Loucy (cell line): ENCODE measurements at regions not wholly inside any gene's neighbourhood (a gene's known extent, or its start where the extent isn't known, plus 50 kb on each side); places are given as distances from the start of the nearest gene placed in this dataset.

Experiments used
- H2AFZ ChIP-seq: fragments of 200-600 bp; sonication (generic); 2 replicates; pipeline ENCODE4 v1.6.0; 2016; ENCODE audit warnings: antibody characterized with exemption, mild to moderate bottlenecking, low read length, moderate library complexity
- H3F3A ChIP-seq: fragments of 200-600 bp; 2 replicates; pipeline ENCODE4 v1.6.0; 2016; ENCODE audit warnings: antibody characterized with exemption, low read depth, mild to moderate bottlenecking
- H3K27me3 ChIP-seq: fragments of 200-600 bp; sonication (generic); 2 replicates; pipeline ENCODE4 v1.6.1; 2014; ENCODE audit warnings: low read length, mild to moderate bottlenecking; ENCODE audit not compliant: insufficient read depth, poor library complexity, severe bottlenecking
- H3K36me3 ChIP-seq: fragments of 200-600 bp; sonication (generic); 2 replicates; pipeline ENCODE4 v1.6.1; 2016; ENCODE audit warnings: low read length; ENCODE audit not compliant: insufficient read depth
- H3K4me1 ChIP-seq: fragments of 200-600 bp; sonication (generic); 2 replicates; pipeline ENCODE4 v1.5.1; 2014; ENCODE audit warnings: low read length, mild to moderate bottlenecking; ENCODE audit not compliant: insufficient read depth, poor library complexity, severe bottlenecking
- H3K4me2 ChIP-seq: fragments of 200-600 bp; sonication (generic); 2 replicates; pipeline ENCODE4 v1.6.0; 2014; ENCODE audit warnings: antibody characterized with exemption, low read length, low read depth, mild to moderate bottlenecking; ENCODE audit not compliant: poor library complexity, severe bottlenecking
- H3K4me3 ChIP-seq: fragments of 200-600 bp; sonication (generic); 2 replicates; pipeline ENCODE4 v1.5.1; 2014; ENCODE audit warnings: low read length, mild to moderate bottlenecking, mixed read lengths; ENCODE audit not compliant: poor library complexity, severe bottlenecking
- H3K79me2 ChIP-seq: fragments of 200-600 bp; sonication (generic); 2 replicates; pipeline ENCODE4 v1.6.1; 2014; ENCODE audit warnings: low read length; ENCODE audit not compliant: insufficient read depth
- H3K9ac ChIP-seq: fragments of 200-600 bp; sonication (generic); 2 replicates; pipeline ENCODE4 v1.6.0; 2014; ENCODE audit warnings: mild to moderate bottlenecking, low read depth, low read length, moderate library complexity; ENCODE audit not compliant: poor library complexity, severe bottlenecking
- H3K9me2 ChIP-seq: fragments of 200-600 bp; sonication (generic); replicated peaks from 2 replicates; pipeline ENCODE4 v1.6.1; 2016; ENCODE audit warnings: low read depth, low read length, mixed read lengths
- H3K9me3 ChIP-seq: fragments of 200-600 bp; sonication (generic); 2 replicates; pipeline ENCODE4 v1.6.1; 2014; ENCODE audit warnings: mild to moderate bottlenecking, antibody characterized with exemption, low read length, low read depth; ENCODE audit not compliant: insufficient read depth
- H4K20me1 ChIP-seq: fragments of 200-600 bp; sonication (generic); 2 replicates; pipeline ENCODE4 v1.6.0; 2014; ENCODE audit warnings: antibody characterized with exemption, low read length, mild to moderate bottlenecking; ENCODE audit not compliant: insufficient read depth, poor library complexity, severe bottlenecking
- EZH2phosphoT487 ChIP-seq: fragments of 200-600 bp; IDR thresholded peaks from 2 replicates; pipeline ENCODE4 v1.6.1; 2018; ENCODE audit warnings: antibody characterized with exemption, mild to moderate bottlenecking, moderate library complexity, borderline replicate concordance
- TF ChIP-seq, protein P1 (sequence below): fragments of 200-600 bp; sonication (generic); conservative IDR thresholded peaks from 2 replicates; pipeline ENCODE4 v1.5.1; 2014; ENCODE audit warnings: mild to moderate bottlenecking, antibody characterized with exemption, low read length

- Histone ChIP-seq H3K9me2 (no peaks in the 10 kb centered on the region), H3K4me1 (no peaks in the 10 kb centered on the region), H3K27me3 (no peaks in the 10 kb centered on the region), H3K79me2 (no peaks in the 10 kb centered on the region), H3F3A (no peaks in the 10 kb centered on the region), H3K9ac (no peak overlapping the region), H3K36me3 (no peaks in the 10 kb centered on the region), H3K4me3 (no peak overlapping the region), H2AFZ (no peak overlapping the region), H4K20me1 (no peaks in the 10 kb centered on the region), H3K9me3 (no peaks in the 10 kb centered on the region), H3K4me2 (no peak overlapping the region)
- no peak for TF ChIP-seq EZH2phosphoT487
- TF ChIP-seq, protein P1, sequence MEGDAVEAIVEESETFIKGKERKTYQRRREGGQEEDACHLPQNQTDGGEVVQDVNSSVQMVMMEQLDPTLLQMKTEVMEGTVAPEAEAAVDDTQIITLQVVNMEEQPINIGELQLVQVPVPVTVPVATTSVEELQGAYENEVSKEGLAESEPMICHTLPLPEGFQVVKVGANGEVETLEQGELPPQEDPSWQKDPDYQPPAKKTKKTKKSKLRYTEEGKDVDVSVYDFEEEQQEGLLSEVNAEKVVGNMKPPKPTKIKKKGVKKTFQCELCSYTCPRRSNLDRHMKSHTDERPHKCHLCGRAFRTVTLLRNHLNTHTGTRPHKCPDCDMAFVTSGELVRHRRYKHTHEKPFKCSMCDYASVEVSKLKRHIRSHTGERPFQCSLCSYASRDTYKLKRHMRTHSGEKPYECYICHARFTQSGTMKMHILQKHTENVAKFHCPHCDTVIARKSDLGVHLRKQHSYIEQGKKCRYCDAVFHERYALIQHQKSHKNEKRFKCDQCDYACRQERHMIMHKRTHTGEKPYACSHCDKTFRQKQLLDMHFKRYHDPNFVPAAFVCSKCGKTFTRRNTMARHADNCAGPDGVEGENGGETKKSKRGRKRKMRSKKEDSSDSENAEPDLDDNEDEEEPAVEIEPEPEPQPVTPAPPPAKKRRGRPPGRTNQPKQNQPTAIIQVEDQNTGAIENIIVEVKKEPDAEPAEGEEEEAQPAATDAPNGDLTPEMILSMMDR, result no peak
These were observed 61.3 kb upstream of the UGT8 start for GRCh38 chr4:114537352-114537751.

GRCh38 chr4:114538012-114538617 lies 60.5 kb upstream of the UGT8 start:
- TF ChIP-seq, protein P1, result no peak
- TF ChIP-seq EZH2phosphoT487, result no peak
- H4K20me1 ChIP-seq, result no peaks in the 10 kb centered on the region
- H3K36me3 ChIP-seq, result no peaks in the 10 kb centered on the region

GRCh38 chr4:114539985-114540384 lies 58.6 kb upstream of the UGT8 start:
- H3K27me3 ChIP-seq, result no peaks in the 10 kb centered on the region
- H4K20me1 ChIP-seq, result no peaks in the 10 kb centered on the region
- H2AFZ ChIP-seq, result no peak overlapping the region
- no peak overlapping the region for H3K9ac ChIP-seq
- H3K4me3 ChIP-seq, result no peak overlapping the region
- H3K79me2 ChIP-seq, result no peaks in the 10 kb centered on the region
- H3K9me3 ChIP-seq, result no peaks in the 10 kb centered on the region
- H3K4me1 ChIP-seq, result no peaks in the 10 kb centered on the region
- H3K9me2 ChIP-seq, result no peaks in the 10 kb centered on the region
- no peaks in the 10 kb centered on the region for H3K36me3 ChIP-seq
- TF ChIP-seq EZH2phosphoT487, result no peak
- TF ChIP-seq, protein P1, result no peak
- H3K4me2 ChIP-seq, result no peak overlapping the region
- H3F3A ChIP-seq, result no peaks in the 10 kb centered on the region

More at GRCh38 chr4:114538012-114538617, 60.5 kb upstream of the UGT8 start:
- Histone ChIP-seq H3K9me3 (no peaks in the 10 kb centered on the region), H2AFZ (no peak overlapping the region), H3K9ac (no peak overlapping the region), H3K27me3 (no peaks in the 10 kb centered on the region), H3K4me2 (no peak overlapping the region), H3K4me3 (no peak overlapping the region), H3K4me1 (no peaks in the 10 kb centered on the region), H3F3A (no peaks in the 10 kb centered on the region), H3K9me2 (no peaks in the 10 kb centered on the region), H3K79me2 (no peaks in the 10 kb centered on the region)
